ENCODE measurements at regions not wholly inside any gene's neighbourhood (a gene's known extent, or its start where the extent isn't known, plus 50 kb on each side); places are given as distances from the start of the nearest gene placed in this dataset.

- TF ChIP-seq EZH2 (IDR thresholded peaks at IDR 0.05; ENCODE audit: borderline replicate concordance, low read length) = no peak
- TF ChIP-seq CTCF (IDR thresholded peaks at IDR 0.05; ENCODE audit: low read length) = no peak
These were observed 140.7 kb upstream of the B3GAT1 start for GRCh38 chr11:134552749-134553148.

Measured in OCI-LY1 (cell line).